Activated CD4-positive, CD25-positive, alpha-beta regulatory T cell treated with anti-CD3 and anti-CD28 coated beads, Interleukin-2, amount 50 U/mL, for 72 hours (primary cell): ENCODE measurements at regions not wholly inside any gene's neighbourhood (a gene's known extent, or its start where the extent isn't known, plus 50 kb on each side); places are given as distances from the start of the nearest gene placed in this dataset.

Experiments used
- DNase-seq: peaks from one replicate; pipeline ENCODE4 v3.0.0; 2021

- no peak for DNase-seq
Measured at GRCh38 chr9:26026423-26027100, 348.3 kb upstream of the TUSC1 start.

- no peak for DNase-seq
Measured at GRCh38 chr9:26013199-26013598, 335.0 kb upstream of the TUSC1 start.

- no peak for DNase-seq
Measured at GRCh38 chr9:26012797-26013196, 334.6 kb upstream of the TUSC1 start.

GRCh38 chr9:25994605-25995004 is 316.4 kb upstream of the TUSC1 start:
- DNase-seq = no peak

- DNase-seq = no peak
Measured at GRCh38 chr9:25990376-25990775, 312.1 kb upstream of the TUSC1 start.

- no peak for DNase-seq
Measured at GRCh38 chr9:25975667-25976066, 297.4 kb upstream of the TUSC1 start.

GRCh38 chr9:25964239-25964638 is 286.0 kb upstream of the TUSC1 start:
- DNase-seq = no peak

GRCh38 chr9:25960178-25960577 is 281.9 kb upstream of the TUSC1 start:
- no peak for DNase-seq

- no peak for DNase-seq
Measured at GRCh38 chr9:25954209-25954608, 276.0 kb upstream of the TUSC1 start.

- DNase-seq = no peak
Measured at GRCh38 chr9:25948182-25948581, 269.9 kb upstream of the TUSC1 start.

GRCh38 chr9:25939126-25939525 is 260.9 kb upstream of the TUSC1 start:
- DNase-seq = no peak

GRCh38 chr9:25936031-25936430 is 257.8 kb upstream of the TUSC1 start:
- DNase-seq = no peak

GRCh38 chr9:25935188-25935587 is 256.9 kb upstream of the TUSC1 start:
- no peak for DNase-seq

- DNase-seq = no peak
Measured at GRCh38 chr9:25918761-25919160, 240.5 kb upstream of the TUSC1 start.

GRCh38 chr9:25917731-25918362 is 239.6 kb upstream of the TUSC1 start:
- no peak for DNase-seq

- no peak for DNase-seq
Measured at GRCh38 chr9:25913806-25914205, 235.6 kb upstream of the TUSC1 start.

- no peak for DNase-seq
Measured at GRCh38 chr9:25904701-25905100, 226.5 kb upstream of the TUSC1 start.

- DNase-seq = no peak
Measured at GRCh38 chr9:25891527-25891926, 213.3 kb upstream of the TUSC1 start.

- DNase-seq = no peak
Measured at GRCh38 chr9:25889661-25890060, 211.4 kb upstream of the TUSC1 start.

GRCh38 chr9:25876248-25876647 is 198.0 kb upstream of the TUSC1 start:
- no peak for DNase-seq

- DNase-seq = no peak
Measured at GRCh38 chr9:25864509-25864908, 186.3 kb upstream of the TUSC1 start.

GRCh38 chr9:25861421-25861820 is 183.2 kb upstream of the TUSC1 start:
- DNase-seq = no peak

- no peak for DNase-seq
Measured at GRCh38 chr9:25857147-25857546, 178.9 kb upstream of the TUSC1 start.

GRCh38 chr9:25850803-25851202 is 172.6 kb upstream of the TUSC1 start:
- no peak for DNase-seq

GRCh38 chr9:25845867-25846266 is 167.6 kb upstream of the TUSC1 start:
- no peak for DNase-seq
